K562 (cell line): ENCODE measurements at regions not wholly inside any gene's neighbourhood (a gene's known extent, or its start where the extent isn't known, plus 50 kb on each side); places are given as distances from the start of the nearest gene placed in this dataset.
A peak's percentile ranks its signal among the peaks of the same experiment; 100 is the strongest.

Experiments used
- ATAC-seq: fragments of 200-7000 bp; cut with Tn5 transposase; 3 replicates; pipeline ENCODE4 v1.9.1; 2020; ENCODE audit warnings: moderate library complexity
- BruUV-seq: library from RNA; stranded (reverse); fragments of 400-500 nt; replicated peaks from 2 replicates; lab custom pipeline; 2021; lab: Mats Ljungman, UMichigan
- CTCF ChIA-PET: fragments of 300-600 bp; formaldehyde crosslinking; extraction: SDS; loops from one replicate; lab custom pipeline; 2021; ENCODE audit warnings: low intra/inter-chr PET ratio; lab: Yijun Ruan, JAX
- POLR2A ChIA-PET: fragments of 300-600, 350-650 bp; sonication (Branson Sonifier 250); formaldehyde crosslinking; extraction: SDS; loops from one replicate; lab custom pipeline; 2021; ENCODE audit warnings: antibody characterized with exemption, inconsistent platforms; lab: Yijun Ruan, JAX
- DNase-seq, 4 experiments: peaks; one replicate each; pipeline versions ENCODE4 v3.0.0 to v3.0.0-alpha.2; 2011 to 2018; ENCODE audit warnings: low spot score in 3 of 4, mixed read lengths in 3 of 4; ENCODE audit errors: extremely low read depth in 1 of 4
- FAIRE-seq: peaks from 2 replicates; lab custom pipeline; 2011; peaks lifted over from hg19 to GRCh38; lab: Jason Lieb, UNC
- H2AFZ ChIP-seq: 2 replicates; pipeline ENCODE4 v1.6.0; 2011; ENCODE audit warnings: low read depth, low read length, control low read depth, inconsistent platforms
- H3K27ac ChIP-seq: fragments of 200-600 bp; 3 replicates; pipeline ENCODE4 v1.8.0; 2011; ENCODE audit warnings: low read depth, mild to moderate bottlenecking, control low read depth, inconsistent platforms, low read length, moderate library complexity, mixed read lengths; ENCODE audit errors: extremely low read depth
- H3K27me3 ChIP-seq, 2 experiments: fragments of 300-600 bp in 1 of 2; 2 replicates in 1 of 2; 3 replicates in 1 of 2; pipeline versions ENCODE4 v1.6.0 to v1.8.0; 2011; ENCODE audit warnings: inconsistent platforms in 2 of 2, low read length in 2 of 2, mild to moderate bottlenecking in 1 of 2, mixed read lengths in 1 of 2, moderate library complexity in 1 of 2; ENCODE audit not compliant: control insufficient read depth in 2 of 2, insufficient read depth in 2 of 2
- H3K36me3 ChIP-seq: fragments of 300-600 bp; 3 replicates; pipeline ENCODE4 v1.8.0; 2011; ENCODE audit warnings: mild to moderate bottlenecking, low read length, inconsistent platforms; ENCODE audit not compliant: control insufficient read depth, insufficient read depth
- H3K4me1 ChIP-seq, 2 experiments: fragments of 200-600 bp in 1 of 2; replicated peaks in 1 of 2; 2 replicates in 1 of 2; 3 replicates in 1 of 2; pipeline versions ENCODE4 v1.5.1 to v1.8.0; 2011; ENCODE audit warnings: inconsistent platforms in 2 of 2, low read length in 2 of 2, mild to moderate bottlenecking in 1 of 2, mixed read lengths in 1 of 2, moderate library complexity in 1 of 2; ENCODE audit not compliant: control insufficient read depth in 2 of 2, insufficient read depth in 2 of 2
- H3K4me2 ChIP-seq: 2 replicates; pipeline ENCODE4 v1.6.1; 2011; ENCODE audit warnings: low read length, control low read depth, inconsistent platforms, mixed read lengths; ENCODE audit not compliant: insufficient read depth
- H3K4me3 ChIP-seq: fragments of 200-600 bp; sonication (generic), shearing (Covaris generic); 2 replicates; pipeline ENCODE4 v1.5.1; 2016; ENCODE audit warnings: control low read depth, inconsistent platforms
- H3K79me2 ChIP-seq: fragments of 200-600 bp; 3 replicates; pipeline ENCODE4 v1.8.0; 2011; ENCODE audit warnings: low read length, inconsistent platforms; ENCODE audit not compliant: control insufficient read depth, insufficient read depth
- H3K9ac ChIP-seq, 2 experiments: 2 replicates each; pipeline versions ENCODE4 v1.6.0 to v1.6.1; 2011; ENCODE audit warnings: low read depth in 2 of 2, low read length in 2 of 2, control low read depth in 1 of 2, inconsistent platforms in 1 of 2, mild to moderate bottlenecking in 1 of 2, mixed read lengths in 1 of 2; ENCODE audit not compliant: insufficient read depth in 1 of 2
- H3K9me1 ChIP-seq: one replicate; pipeline ENCODE4 v1.6.0; 2011; ENCODE audit warnings: inconsistent platforms, mild to moderate bottlenecking, low read length, moderate library complexity; ENCODE audit not compliant: control insufficient read depth, insufficient read depth
- H3K9me3 ChIP-seq: replicated peaks from 2 replicates; pipeline ENCODE4 v1.5.1; 2011; ENCODE audit warnings: low read depth, low read length, inconsistent platforms; ENCODE audit not compliant: control insufficient read depth, insufficient read depth
- H4K20me1 ChIP-seq: replicated peaks from 2 replicates; pipeline ENCODE4 v1.6.1; 2011; ENCODE audit warnings: low read length, inconsistent platforms, mixed read lengths; ENCODE audit not compliant: control insufficient read depth, insufficient read depth
- CBFA2T3 ChIP-seq: fragments of 450-650 bp; IDR thresholded peaks from 2 replicates; pipeline ENCODE4 v1.6.1; 2017
- ESRRB ChIP-seq: fragments of 250-450 bp; sonication (Bioruptor Pico); IDR thresholded peaks from 2 replicates; pipeline ENCODE4 v1.5.0; 2020; ENCODE audit warnings: mild to moderate bottlenecking, moderate library complexity, borderline replicate concordance
- FOXK1 ChIP-seq: sonication (generic); formaldehyde crosslinking; IDR thresholded peaks from 2 replicates; pipeline ENCODE4 v1.8.0; 2022; ENCODE audit warnings: missing genetic modification reagents, mild to moderate bottlenecking, borderline replicate concordance
- ILK ChIP-seq: fragments of 450-650 bp; IDR thresholded peaks from 2 replicates; pipeline ENCODE4 v1.6.1; 2016; ENCODE audit warnings: missing genetic modification characterization, low read depth, mild to moderate bottlenecking, missing compliant biosample characterization, moderate library complexity, borderline replicate concordance
- SLC30A9 ChIP-seq: fragments of 250-450 bp; sonication (Bioruptor Pico); IDR thresholded peaks from 2 replicates; pipeline ENCODE4 v1.8.0; 2022; ENCODE audit warnings: mild to moderate bottlenecking, moderate library complexity
- SMAD3 ChIP-seq: fragments of 450-650 bp; formaldehyde crosslinking; conservative IDR thresholded peaks from 2 replicates; pipeline ENCODE4 v1.4.0; 2020; ENCODE audit warnings: mild to moderate bottlenecking
- TOE1 ChIP-seq, 2 experiments: fragments of 450-650 bp in 1 of 2; sonication (generic) in 1 of 2; formaldehyde crosslinking in 1 of 2; IDR thresholded peaks; 2 replicates each; pipeline versions ENCODE4 v1.7.1 to v1.8.0; 2016 to 2022; ENCODE audit warnings: borderline replicate concordance in 2 of 2, mild to moderate bottlenecking in 2 of 2, antibody characterized with exemption in 1 of 2, inconsistent platforms in 1 of 2, low read depth in 1 of 2, missing genetic modification reagents in 1 of 2, moderate library complexity in 1 of 2
- ZNF133 ChIP-seq: fragments of 250-450 bp; sonication (Bioruptor Pico); IDR thresholded peaks from 2 replicates; pipeline ENCODE4 v1.4.0; 2020; ENCODE audit warnings: mild to moderate bottlenecking
- ZNF3 ChIP-seq: fragments of 250-450 bp; sonication (Bioruptor Pico); IDR thresholded peaks from 2 replicates; pipeline ENCODE4 v1.5.0; 2021; ENCODE audit warnings: mild to moderate bottlenecking, moderate library complexity
- ZNF316 ChIP-seq: fragments of 450-650 bp; IDR thresholded peaks from 2 replicates; pipeline ENCODE4 v1.6.1; 2016
- WGBS: fragments of 100-300 bp; shearing (Covaris generic); methylation state at CpG from one replicate; pipeline ENCODE4 v1.1.6; 2016; ENCODE audit warnings: low coverage, mixed read lengths; ENCODE audit not compliant: insufficient coverage; ENCODE audit errors: missing lambda C conversion rate; 5-methylcytosine and 5-hydroxymethylcytosine counted together
- in situ Hi-C: fragments of 300-500 bp; cut with MboI; formaldehyde crosslinking; loops from 4 replicates; pipeline ENCODE4 v1.15.0; 2018; ENCODE audit warnings: inconsistent platforms, mixed read lengths
- intact Hi-C: fragments of 100-400 bp; cut with micrococcal nuclease; formaldehyde crosslinking; loops from 2 replicates; pipeline ENCODE4 v1.14.2; 2022
- TF ChIP-seq, protein P1 (sequence below): sonication (generic); formaldehyde crosslinking; IDR thresholded peaks from 2 replicates; pipeline ENCODE4 v1.8.0; 2022; ENCODE audit warnings: mild to moderate bottlenecking, missing genetic modification reagents, borderline replicate concordance
- TF ChIP-seq, protein P2 (sequence below): sonication (generic); formaldehyde crosslinking; IDR thresholded peaks from 2 replicates; pipeline ENCODE4 v1.8.1; 2023; ENCODE audit warnings: mild to moderate bottlenecking, missing genetic modification reagents, moderate library complexity
- TF ChIP-seq, protein P3 (sequence below): sonication (generic); formaldehyde crosslinking; IDR thresholded peaks from 2 replicates; pipeline ENCODE4 v1.4.0; 2020; ENCODE audit warnings: mild to moderate bottlenecking, missing genetic modification reagents
- TF ChIP-seq, protein P4 (sequence below): sonication (generic); formaldehyde crosslinking; IDR thresholded peaks from 2 replicates; pipeline ENCODE4 v1.5.0; 2020; ENCODE audit warnings: missing genetic modification reagents
- TF ChIP-seq, protein P5 (sequence below): sonication (generic); formaldehyde crosslinking; IDR thresholded peaks from 2 replicates; pipeline ENCODE4 v1.8.1; 2022; ENCODE audit warnings: missing genetic modification reagents

DNA sequence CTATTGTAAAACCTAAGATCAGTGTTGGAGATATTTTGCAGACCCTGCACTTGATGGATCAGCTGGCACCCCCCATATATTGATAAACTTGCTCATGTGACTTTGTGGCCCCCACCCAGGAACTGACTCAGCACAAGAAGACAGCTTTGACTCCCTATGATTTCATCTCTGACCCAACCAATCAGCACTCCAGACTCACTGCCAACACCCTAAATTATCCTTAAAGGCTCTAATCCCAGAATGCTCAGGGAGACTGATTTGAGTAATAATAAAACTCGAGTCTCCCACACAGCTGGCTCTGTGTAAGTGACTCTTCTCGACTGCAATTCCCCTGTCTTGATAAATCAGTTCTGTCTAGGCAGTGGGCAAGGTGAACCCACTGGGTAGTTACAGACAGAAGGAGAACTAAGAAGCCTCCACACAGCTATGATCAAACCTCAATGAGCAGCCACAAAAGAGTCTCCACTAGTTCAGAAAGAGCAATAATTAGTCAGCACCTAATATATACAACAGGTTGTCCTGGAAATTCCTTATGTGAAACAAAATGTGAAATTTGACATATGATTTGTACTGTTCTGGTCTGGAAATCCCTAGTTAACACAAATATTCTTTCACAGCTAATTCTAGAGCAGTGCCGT is 52.2 kb downstream of the ACTL7B start:
- no TSS peak for BruUV-seq
- FAIRE-seq (no peak), DNase-seq (no peak)
- no peak for TF ChIP-seq SLC30A9
- TF ChIP-seq FOXK1 (CRISPR knock-in tag), result no peak
- peak; percentile 43; the same call in 1 of the 2 replicates for TF ChIP-seq ZNF316
- TF ChIP-seq, protein P1, sequence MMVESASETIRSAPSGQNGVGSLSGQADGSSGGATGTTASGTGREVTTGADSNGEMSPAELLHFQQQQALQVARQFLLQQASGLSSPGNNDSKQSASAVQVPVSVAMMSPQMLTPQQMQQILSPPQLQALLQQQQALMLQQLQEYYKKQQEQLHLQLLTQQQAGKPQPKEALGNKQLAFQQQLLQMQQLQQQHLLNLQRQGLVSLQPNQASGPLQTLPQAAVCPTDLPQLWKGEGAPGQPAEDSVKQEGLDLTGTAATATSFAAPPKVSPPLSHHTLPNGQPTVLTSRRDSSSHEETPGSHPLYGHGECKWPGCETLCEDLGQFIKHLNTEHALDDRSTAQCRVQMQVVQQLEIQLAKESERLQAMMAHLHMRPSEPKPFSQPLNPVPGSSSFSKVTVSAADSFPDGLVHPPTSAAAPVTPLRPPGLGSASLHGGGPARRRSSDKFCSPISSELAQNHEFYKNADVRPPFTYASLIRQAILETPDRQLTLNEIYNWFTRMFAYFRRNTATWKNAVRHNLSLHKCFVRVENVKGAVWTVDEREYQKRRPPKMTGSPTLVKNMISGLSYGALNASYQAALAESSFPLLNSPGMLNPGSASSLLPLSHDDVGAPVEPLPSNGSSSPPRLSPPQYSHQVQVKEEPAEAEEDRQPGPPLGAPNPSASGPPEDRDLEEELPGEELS (CRISPR knock-in tag), result no peak
- no peak for TF ChIP-seq CBFA2T3
- TF ChIP-seq, protein P2, sequence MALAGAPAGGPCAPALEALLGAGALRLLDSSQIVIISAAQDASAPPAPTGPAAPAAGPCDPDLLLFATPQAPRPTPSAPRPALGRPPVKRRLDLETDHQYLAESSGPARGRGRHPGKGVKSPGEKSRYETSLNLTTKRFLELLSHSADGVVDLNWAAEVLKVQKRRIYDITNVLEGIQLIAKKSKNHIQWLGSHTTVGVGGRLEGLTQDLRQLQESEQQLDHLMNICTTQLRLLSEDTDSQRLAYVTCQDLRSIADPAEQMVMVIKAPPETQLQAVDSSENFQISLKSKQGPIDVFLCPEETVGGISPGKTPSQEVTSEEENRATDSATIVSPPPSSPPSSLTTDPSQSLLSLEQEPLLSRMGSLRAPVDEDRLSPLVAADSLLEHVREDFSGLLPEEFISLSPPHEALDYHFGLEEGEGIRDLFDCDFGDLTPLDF (CRISPR knock-in tag), result no peak
- TF ChIP-seq, protein P3, sequence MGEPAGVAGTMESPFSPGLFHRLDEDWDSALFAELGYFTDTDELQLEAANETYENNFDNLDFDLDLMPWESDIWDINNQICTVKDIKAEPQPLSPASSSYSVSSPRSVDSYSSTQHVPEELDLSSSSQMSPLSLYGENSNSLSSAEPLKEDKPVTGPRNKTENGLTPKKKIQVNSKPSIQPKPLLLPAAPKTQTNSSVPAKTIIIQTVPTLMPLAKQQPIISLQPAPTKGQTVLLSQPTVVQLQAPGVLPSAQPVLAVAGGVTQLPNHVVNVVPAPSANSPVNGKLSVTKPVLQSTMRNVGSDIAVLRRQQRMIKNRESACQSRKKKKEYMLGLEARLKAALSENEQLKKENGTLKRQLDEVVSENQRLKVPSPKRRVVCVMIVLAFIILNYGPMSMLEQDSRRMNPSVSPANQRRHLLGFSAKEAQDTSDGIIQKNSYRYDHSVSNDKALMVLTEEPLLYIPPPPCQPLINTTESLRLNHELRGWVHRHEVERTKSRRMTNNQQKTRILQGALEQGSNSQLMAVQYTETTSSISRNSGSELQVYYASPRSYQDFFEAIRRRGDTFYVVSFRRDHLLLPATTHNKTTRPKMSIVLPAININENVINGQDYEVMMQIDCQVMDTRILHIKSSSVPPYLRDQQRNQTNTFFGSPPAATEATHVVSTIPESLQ (CRISPR knock-in tag), result no peak
- TF ChIP-seq, protein P4, sequence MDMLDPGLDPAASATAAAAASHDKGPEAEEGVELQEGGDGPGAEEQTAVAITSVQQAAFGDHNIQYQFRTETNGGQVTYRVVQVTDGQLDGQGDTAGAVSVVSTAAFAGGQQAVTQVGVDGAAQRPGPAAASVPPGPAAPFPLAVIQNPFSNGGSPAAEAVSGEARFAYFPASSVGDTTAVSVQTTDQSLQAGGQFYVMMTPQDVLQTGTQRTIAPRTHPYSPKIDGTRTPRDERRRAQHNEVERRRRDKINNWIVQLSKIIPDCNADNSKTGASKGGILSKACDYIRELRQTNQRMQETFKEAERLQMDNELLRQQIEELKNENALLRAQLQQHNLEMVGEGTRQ (CRISPR knock-in tag), result 0 out of 2 replicates have a peak, but pooled peaks have one; percentile 20
- TF ChIP-seq ESRRB (CRISPR knock-in tag), result no peak
- TF ChIP-seq TOE1 (IDR thresholded peaks at IDR 0.05; ENCODE audit: borderline replicate concordance), result no peak
- no peak for TF ChIP-seq TOE1 (CRISPR knock-in tag; IDR thresholded peaks at IDR 0.05; ENCODE audit: borderline replicate concordance, low read depth)
- no peak for TF ChIP-seq SMAD3 (CRISPR knock-in tag)
- no peak for TF ChIP-seq ILK (tag)
- no peak for TF ChIP-seq ZNF3
- TF ChIP-seq, protein P5, sequence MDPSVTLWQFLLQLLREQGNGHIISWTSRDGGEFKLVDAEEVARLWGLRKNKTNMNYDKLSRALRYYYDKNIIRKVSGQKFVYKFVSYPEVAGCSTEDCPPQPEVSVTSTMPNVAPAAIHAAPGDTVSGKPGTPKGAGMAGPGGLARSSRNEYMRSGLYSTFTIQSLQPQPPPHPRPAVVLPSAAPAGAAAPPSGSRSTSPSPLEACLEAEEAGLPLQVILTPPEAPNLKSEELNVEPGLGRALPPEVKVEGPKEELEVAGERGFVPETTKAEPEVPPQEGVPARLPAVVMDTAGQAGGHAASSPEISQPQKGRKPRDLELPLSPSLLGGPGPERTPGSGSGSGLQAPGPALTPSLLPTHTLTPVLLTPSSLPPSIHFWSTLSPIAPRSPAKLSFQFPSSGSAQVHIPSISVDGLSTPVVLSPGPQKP (CRISPR knock-in tag), result no peak
- no peak for TF ChIP-seq ZNF133 (CRISPR knock-in tag)

More for the DNA sequence above, 52.2 kb downstream of the ACTL7B start:
- H3K9me3 ChIP-seq, result no peaks in the 10 kb centered on the region
- 2% methylated on average over 3 of the region's 3 CpGs for WGBS
- no peak overlapping the region for H2AFZ ChIP-seq
- no peak overlapping the region for H3K4me2 ChIP-seq
- H3K9me1 ChIP-seq, result no peaks in the 10 kb centered on the region
- POLR2A ChIA-PET, result no interaction called here
- in situ Hi-C loops, result no loop called here
- intact Hi-C loops, result no loop called here
- peaks cover 0 to 9% of the 10 kb centered on the region in 2 experiments; a peak in 2 of 5 replicates for H3K4me1 ChIP-seq
- H3K36me3 ChIP-seq, result no peaks in the 10 kb centered on the region
- H3K9ac ChIP-seq, result no peak overlapping the region
- H4K20me1 ChIP-seq, result no peaks in the 10 kb centered on the region
- CTCF ChIA-PET, result no interaction called here
- no peak overlapping the region for H3K4me3 ChIP-seq
- H3K27ac ChIP-seq, result no peak overlapping the region
- no peak for ATAC-seq
- H3K27me3 ChIP-seq, result peaks cover 0 to 6% of the 10 kb centered on the region in 2 experiments; a peak in 1 of 5 replicates
- no peaks in the 10 kb centered on the region for H3K79me2 ChIP-seq
